Mucosa of descending colon (tissue), 3 donors: ENCODE measurements at regions not wholly inside any gene's neighbourhood (a gene's known extent, or its start where the extent isn't known, plus 50 kb on each side); places are given as distances from the start of the nearest gene placed in this dataset.
"Not testable (repeated sequence)": the region's sequence is repeated elsewhere in the genome, so short reads cannot be mapped to it uniquely, and the experiment has no call there.

Experiments used
- ATAC-seq: fragments of 200-7000 bp; cut with Tn5 transposase; one replicate; pipeline ENCODE4 v1.9.1; 2020; ENCODE audit warnings: mild to moderate bottlenecking, moderate library complexity
- DNase-seq, 3 donors: peaks; one replicate each; pipeline ENCODE4 v3.0.0-alpha.2; 2020
- H3K36me3 ChIP-seq: fragments of 200-600 bp; one replicate; pipeline ENCODE4 v1.8.0; 2021; ENCODE audit warnings: low read depth, mild to moderate bottlenecking
- H3K4me1 ChIP-seq: fragments of 200-600 bp; one replicate; pipeline ENCODE4 v1.8.0; 2021; ENCODE audit warnings: low read depth, mild to moderate bottlenecking
- H3K4me3 ChIP-seq: fragments of 200-600 bp; one replicate; pipeline ENCODE4 v1.8.0; 2021; ENCODE audit warnings: mild to moderate bottlenecking
- H3K9me3 ChIP-seq: fragments of 200-600 bp; one replicate; pipeline ENCODE4 v1.8.0; 2021; ENCODE audit warnings: mild to moderate bottlenecking
- CTCF ChIP-seq: fragments of 200-600 bp; IDR thresholded peaks from one replicate; pipeline ENCODE4 v1.8.0; 2022; ENCODE audit warnings: antibody characterized with exemption, mild to moderate bottlenecking
- intact Hi-C, 2 donors: fragments of 100-400 bp; cut with DNase I in 1 of 2; cut with micrococcal nuclease in 1 of 2; formaldehyde crosslinking; loops; one replicate each; pipeline versions ENCODE4 v1.11.0 to v1.11.1; 2022; cut with DNase I, micrococcal nuclease
- donor health status: DM: no; HTN: no; CAD: no; lungs with moderate emphysema.
- donor health status: DM: no; HTN: no; CAD: no.
- donor health status: DM: no; HTN: yes; CAD: no.

- H3K9me3 ChIP-seq, result no peaks in the 10 kb centered on the region
- no peak for DNase-seq
- TF ChIP-seq CTCF, result no peak
Measured at GRCh38 chr3:13138833-13139145, 65.6 kb upstream of the IQSEC1 start.

GRCh38 chr3:13137941-13138832 lies 65.0 kb upstream of the IQSEC1 start:
- H3K4me3 ChIP-seq, result no peak overlapping the region
- H3K4me1 ChIP-seq, result no peaks in the 10 kb centered on the region
- DNase-seq, result no peak
- no peak for TF ChIP-seq CTCF
- no peaks in the 10 kb centered on the region for H3K36me3 ChIP-seq
- no peak for ATAC-seq
- intact Hi-C loops, result no loop called here
- no peaks in the 10 kb centered on the region for H3K9me3 ChIP-seq

More at GRCh38 chr3:13138833-13139145, 65.6 kb upstream of the IQSEC1 start:
- no peak for ATAC-seq
- Histone ChIP-seq H3K36me3 (no peaks in the 10 kb centered on the region), H3K4me1 (no peaks in the 10 kb centered on the region), H3K4me3 (no peak overlapping the region)
- intact Hi-C loops, result no loop called here

GRCh38 chr3:13136848-13137247 lies 63.6 kb upstream of the IQSEC1 start:
- H3K36me3 ChIP-seq, H3K4me3 ChIP-seq, ATAC-seq, intact Hi-C loops, DNase-seq, H3K9me3 ChIP-seq, H3K4me1 ChIP-seq: not testable (repeated sequence)

GRCh38 chr3:13136426-13136825 lies 63.2 kb upstream of the IQSEC1 start:
- Histone ChIP-seq H3K36me3 (no peaks in the 10 kb centered on the region), H3K4me3 (no peak overlapping the region), H3K4me1 (no peaks in the 10 kb centered on the region), H3K9me3 (no peaks in the 10 kb centered on the region)
- intact Hi-C loops, result no loop called here
- ATAC-seq (peak; percentile 81), DNase-seq (peak in 1 of 3 donors; percentile 26)
- TF ChIP-seq CTCF, result no peak

- H3K4me1 ChIP-seq, result no peaks in the 10 kb centered on the region
- H3K36me3 ChIP-seq, result no peaks in the 10 kb centered on the region
- ATAC-seq, result no peak
- intact Hi-C loops, result no loop called here
- no peak for DNase-seq
- no peak overlapping the region for H3K4me3 ChIP-seq
- H3K9me3 ChIP-seq, result no peaks in the 10 kb centered on the region
- TF ChIP-seq CTCF, result no peak
Measured at GRCh38 chr3:13135811-13136321, 62.6 kb upstream of the IQSEC1 start.

- Histone ChIP-seq H3K9me3 (no peaks in the 10 kb centered on the region), H3K36me3 (no peaks in the 10 kb centered on the region), H3K4me1 (no peaks in the 10 kb centered on the region), H3K4me3 (no peak overlapping the region)
- no peak for TF ChIP-seq CTCF
- intact Hi-C loops, result no loop called here
- ATAC-seq, result peak; percentile 46
- peak in 1 of 3 donors; percentile 16 for DNase-seq
Measured at GRCh38 chr3:13135251-13135810, 62.1 kb upstream of the IQSEC1 start.
